NCI-H1436 (cell line): ENCODE measurements at regions not wholly inside any gene's neighbourhood (a gene's known extent, or its start where the extent isn't known, plus 50 kb on each side); places are given as distances from the start of the nearest gene placed in this dataset.
A peak's percentile ranks its signal among the peaks of the same experiment; 100 is the strongest.
"Not testable (repeated sequence)": the region's sequence is repeated elsewhere in the genome, so short reads cannot be mapped to it uniquely, and the experiment has no call there.

ENCODE experiments used
- DNase-seq: peaks from one replicate; lab custom pipeline; 2025; lab: John Stamatoyannopoulos, UW

DNA sequence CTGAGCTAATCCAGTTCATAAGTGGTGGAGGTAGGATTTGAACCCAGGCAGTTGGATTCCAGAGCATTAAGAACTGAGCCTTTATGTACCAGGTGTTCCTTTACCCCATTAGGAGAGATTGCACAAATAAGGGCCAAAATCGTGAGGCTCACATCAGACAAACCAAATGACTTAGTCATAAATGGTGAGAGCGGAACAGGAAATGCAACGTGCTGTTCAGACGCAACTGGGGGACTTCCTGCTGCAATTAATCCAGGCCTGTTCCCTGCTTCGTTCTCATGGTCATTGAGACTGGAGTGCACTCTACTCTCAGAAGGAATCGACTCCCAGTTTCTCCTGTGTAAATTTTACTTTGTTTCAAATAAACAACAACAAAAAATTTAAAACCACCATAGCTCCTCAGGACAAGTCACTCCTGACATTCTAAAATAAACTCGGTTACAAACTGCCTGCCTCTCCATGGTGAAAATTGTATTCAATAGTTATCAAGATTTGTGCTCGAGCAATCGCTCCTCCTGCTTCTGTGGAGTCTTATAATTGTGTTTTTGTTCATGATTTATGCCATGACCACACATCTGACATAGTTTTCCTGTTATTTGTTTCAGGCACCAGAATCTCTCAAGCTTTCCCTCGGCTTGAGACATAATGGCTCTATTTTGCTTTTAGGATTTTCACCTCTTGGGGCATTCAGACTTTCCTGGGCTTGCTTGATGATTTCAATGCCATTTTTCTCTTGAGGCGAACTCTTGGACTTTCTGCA, 115.3 kb upstream of the BMPER start:
- DNase-seq, result no peak

DNA sequence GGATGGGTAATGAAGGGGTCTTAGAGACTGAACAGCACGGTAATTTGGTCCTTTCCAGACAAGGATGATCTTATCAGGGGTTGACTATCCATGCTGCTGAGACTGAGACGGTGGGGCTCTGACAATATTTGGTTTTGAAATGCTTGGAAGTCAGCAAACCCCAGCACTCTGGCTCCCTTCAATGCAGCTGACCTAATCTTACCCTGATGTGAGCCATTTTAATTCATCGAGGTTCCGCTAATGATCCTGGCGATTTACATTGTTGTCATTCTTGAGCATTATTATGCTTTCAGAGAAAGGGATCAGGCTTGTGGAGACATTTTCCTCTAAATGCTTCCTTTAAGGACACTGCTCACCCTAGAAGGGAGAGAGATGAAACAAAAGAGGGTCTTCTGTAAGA, 114.6 kb upstream of the BMPER start:
- DNase-seq, result no peak

DNA sequence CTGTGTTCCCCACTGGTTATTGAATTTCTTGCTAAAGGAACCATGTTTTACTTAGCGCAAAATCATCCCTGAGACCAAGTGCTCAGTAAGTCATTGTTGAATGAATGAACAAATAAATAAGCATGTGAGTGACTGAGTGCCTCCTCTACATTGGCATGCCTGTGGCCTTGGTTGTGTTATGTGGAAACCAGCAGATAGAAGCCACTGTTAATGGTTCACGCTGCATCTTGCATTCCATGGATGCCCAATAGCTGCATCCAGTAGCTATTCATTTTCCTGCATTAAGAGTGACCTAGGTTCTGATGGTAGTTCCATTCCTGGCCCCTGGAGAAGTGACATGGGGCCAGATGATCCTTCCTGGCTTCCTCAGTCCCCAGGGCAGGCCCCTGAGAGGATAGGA, 113.3 kb upstream of the BMPER start:
- no peak for DNase-seq

DNA sequence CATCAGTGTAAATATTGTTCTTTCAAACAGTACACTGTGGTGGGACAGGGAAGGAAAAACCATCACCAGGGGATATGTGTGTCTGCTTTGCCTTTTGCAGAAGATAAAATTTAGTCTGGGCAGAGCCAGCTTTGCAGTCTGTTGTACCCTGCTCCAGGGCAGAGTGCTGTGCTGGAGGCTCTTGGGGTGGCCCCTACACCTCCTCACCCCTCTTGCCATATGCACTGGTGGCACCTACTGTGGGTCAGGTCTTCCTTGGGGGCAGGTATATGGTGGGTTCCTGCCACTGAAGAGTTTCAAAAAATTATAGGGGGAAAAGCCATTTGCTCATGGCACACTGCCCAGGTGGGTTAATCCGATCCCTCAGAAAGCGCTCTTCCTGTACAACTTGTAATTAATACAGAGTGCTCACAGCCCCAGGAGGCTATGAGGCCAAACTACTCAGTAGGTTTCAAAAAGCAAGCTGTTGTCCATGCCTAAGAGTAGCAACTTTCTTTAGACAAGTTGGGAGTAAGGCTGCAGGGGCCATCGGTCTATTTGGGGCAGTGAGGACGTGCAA, 112.7 kb upstream of the BMPER start:
- peak; percentile 39 for DNase-seq

DNA sequence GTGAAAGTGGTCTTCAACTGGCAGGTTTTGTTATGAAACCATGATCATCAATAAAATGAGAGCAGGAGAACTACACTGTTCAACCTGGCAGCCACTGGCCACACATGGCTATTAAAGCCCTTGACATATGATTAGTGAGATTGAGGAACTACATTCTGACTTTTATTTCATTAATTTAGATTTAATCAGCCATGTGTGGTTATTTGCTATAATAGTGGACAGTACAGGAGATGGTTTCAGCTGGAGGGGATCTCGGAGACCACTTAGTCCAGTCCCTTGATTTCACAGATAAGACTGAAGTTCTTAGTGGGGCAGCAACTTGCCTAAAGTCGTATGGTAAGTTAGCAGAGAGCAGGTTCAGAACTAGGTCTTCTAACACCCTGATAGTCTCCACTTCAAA, 111.7 kb upstream of the BMPER start:
- no peak for DNase-seq

DNA sequence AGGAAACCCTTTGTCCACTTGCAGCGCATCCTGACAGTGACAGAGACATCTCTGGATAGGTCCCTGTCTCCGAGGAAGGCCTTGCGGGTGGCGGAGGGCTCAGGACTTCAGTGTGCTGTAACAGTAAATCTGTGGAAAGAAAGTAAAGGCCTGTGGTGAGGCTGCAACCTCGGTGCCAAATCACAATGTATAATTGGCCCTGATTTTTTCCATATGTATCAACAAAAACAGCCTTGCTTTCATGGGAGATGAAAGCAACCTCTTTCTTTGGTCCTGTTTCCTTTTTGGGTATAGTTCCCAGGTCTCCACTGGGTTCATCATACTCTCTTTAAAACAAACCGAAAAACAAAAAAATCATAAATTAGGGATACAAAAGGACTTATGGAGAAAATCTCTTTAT, 110.9 kb upstream of the BMPER start:
- no peak for DNase-seq

DNA sequence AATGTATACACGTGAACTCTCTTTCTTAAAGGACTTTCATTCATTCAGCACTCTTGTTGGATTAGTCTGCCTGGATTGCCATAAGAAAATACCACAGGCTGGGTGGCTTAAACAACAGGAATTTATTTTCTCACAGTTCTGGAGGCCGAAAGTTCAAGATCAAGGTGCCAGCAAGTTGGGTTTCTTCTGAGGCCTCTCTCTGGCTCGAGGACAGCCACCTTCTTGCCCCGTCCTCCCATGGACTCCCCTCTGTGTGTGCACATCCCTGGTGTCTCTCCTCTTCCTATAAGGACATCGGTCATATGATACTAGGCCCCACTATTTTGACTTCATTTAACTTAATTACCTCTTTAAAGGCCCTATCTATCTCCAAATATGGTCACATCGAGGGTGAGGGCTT, 110.4 kb upstream of the BMPER start:
- DNase-seq, result no peak

DNA sequence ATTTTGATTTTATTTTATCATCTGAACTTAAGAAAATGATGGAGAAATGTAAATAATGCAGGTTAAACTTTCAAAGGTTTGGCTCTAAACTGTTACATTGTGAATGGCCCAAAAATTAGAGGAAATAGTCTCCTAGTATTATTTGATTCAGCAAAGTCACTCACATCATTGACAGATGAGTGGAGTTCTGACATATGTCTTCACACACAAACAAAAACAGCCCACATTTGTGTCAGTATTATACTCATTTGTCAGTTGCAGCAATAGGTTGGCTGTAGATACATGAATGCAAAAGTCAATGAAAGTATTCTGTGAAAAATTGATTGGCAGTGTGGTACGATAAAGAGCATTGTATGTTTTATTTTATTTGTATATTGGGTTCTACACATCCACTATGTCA, 108.8 kb upstream of the BMPER start:
- no peak for DNase-seq

DNA sequence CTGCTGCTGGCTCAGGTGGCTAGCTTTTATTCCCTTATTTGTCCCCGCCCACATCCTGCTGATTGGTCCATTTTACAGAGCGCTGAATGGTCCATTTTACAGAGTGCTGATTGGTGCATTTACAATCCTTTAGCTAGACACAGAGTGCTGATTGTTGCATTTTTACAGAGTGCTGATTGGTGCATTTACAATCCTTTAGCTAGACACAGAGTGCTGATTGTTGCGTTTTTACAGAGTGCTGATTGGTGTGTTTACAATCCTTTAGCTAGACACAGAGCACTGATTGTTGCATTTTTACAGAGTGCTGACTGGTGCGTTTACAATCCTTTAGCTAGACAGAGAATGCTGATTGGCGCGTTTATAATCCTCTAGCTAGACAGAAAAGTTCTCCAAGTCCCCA, 107.8 kb upstream of the BMPER start:
- DNase-seq, result not testable (repeated sequence)

DNA sequence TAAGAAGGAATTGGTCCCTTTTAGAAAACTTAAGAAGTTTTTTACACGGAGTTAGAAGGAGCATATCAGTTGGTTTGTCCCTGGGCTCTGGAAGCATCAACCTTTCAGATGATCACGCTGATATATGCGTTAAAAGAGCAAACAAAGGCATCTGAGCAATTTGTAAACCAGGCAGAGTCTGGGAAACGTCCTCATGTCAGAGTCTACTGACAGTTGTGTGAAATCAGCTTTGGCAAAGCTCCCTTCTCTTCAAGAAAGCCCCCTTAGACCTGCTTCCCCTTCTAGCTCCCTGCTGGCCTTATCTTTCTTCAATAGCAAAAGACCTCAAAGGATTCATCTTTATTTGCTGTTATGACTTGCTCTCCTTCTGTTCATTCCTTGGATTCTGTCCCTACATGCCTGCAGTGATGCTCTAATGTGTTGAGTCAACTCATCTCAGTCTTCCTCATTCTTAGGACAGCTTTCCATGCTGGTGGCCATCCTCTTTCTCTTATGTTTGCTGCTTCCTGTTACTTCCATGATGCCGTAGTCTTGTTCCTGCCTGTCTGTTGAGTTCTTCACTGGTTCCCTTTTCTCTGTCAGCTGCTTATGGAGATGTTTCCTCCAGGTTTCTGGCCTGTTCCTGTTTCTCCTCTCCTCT, 106.5 kb upstream of the BMPER start:
- DNase-seq, result no peak

DNA sequence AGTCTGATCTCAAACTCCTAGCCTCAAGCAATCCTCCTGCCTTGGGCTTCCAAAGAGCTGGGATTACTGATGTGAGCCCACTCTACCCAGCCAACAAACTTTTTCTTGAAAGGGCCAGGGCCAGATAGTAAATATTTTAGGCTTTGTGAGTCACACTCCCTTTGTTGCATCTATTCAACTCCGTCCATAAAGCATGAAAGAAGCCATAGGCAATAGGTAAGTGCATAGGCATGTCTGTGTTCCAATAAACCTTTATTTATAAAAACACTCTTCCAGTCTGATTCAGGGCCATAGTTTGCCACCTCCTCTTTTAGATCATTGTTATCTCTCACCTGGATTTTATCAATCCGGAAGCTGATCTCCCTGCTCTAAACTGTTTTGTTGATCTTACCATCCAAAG, 105.6 kb upstream of the BMPER start:
- no peak for DNase-seq

DNA sequence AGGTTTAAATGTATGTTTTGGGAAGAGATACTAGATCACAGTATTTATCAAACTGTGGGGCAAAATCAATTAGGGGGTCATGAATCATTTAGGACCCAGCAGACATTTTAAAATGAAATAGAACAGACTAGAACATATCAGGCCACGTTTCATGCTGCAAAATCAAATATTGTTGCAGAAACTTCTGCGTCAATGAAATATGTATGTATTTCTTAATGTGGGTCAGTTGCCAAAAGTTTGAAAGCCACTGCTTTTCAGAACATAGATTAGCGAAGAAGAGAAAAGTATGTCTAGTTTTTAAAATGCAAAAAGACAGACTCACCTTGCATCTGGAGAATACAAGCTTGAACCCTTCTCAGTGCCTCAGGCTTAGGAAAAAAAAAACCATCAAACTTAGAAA, 102.7 kb upstream of the BMPER start:
- no peak for DNase-seq

DNA sequence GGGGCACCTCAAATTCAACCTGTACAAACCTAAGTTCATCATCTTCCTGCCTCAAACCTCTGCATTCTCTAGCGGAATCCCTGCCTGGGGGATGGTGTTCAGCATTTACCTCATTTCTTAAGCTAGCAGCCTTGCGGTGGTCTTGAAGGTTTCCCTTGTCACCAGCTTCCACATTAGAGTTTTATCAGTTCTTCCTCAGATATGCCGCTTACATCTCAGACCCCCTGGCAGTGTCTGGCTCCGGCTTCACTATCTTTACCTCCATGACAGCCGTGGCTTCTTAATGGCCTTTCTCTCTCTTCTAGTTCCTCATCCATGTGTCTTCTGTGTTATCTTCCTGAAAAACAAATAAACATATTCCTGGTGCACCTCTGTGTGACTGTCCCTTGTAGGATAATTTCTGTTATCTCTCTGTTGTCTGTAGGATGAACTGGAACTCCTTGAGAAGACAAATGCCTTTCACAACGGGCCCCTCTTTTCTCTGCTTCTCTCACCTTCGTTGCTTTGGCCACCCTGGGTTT, 101.1 kb upstream of the BMPER start:
- DNase-seq, result no peak

DNA sequence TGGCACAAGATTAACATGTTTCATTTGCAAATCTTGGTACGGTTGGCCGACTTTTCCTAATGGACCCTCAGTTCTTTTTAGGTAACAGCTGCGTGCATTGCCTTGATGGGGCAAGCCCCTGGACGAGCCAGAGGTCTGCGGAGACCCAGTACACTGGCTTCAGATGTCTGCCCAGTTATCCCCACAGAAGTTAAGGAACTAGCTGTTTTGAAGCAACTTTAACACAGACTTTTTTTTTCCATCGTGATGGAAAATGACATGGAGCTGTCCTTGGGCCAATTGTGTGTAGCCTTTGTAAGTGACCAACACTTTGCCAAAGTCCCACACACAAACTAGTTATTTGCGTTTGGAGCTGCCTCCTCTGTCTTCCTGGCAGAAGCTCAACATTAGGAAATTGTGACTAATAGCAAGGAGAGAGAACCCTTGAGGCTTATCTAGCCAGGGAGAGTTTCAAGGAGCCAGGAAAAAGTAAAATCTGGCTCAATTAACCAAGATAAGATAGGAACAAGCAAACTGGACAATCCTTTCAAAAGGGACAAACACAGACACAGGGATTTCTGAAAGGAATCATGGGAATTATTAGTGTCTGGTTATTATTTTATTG, 99.6 kb upstream of the BMPER start:
- DNase-seq, result no peak

DNA sequence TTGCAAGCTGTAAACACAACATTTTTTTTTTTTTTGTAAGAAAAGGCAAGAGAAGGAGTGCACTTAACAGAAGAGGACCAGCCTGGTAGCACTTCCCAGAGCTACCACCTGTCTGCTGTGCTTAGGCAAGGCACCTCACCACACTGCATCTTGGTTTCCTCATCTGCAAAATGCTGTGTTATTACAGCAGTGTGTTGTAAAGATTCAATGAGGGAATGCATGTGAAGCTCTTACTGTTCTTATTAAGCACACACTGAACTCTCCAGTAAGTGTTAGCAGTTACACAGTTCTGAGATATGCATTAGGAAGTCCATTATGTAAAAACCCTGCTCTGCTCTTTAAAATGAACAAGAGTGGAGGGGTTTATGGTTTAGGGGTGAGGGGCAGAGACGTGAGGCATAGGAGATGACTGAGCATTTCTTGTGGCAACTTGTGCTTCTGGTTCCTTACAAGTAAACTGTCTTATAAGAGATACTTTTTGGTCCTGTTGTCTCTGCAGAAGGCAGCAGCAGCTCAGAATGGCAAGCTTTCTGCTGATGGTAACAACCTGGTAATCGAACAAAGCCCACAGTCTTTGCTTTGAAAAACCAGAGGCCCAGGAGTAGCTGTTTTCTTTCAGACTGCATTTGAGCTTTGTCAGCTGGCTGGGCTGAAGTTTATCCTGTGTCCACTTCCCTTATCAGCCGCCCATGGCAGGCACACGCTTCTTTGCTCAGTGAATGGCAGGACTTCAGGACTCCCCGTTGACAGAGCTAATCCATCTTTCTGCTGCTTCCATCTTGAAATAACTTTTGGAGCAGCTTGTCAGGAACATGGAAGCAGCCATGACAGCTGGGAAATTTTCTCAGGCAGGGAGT, 98.8 kb upstream of the BMPER start:
- no peak for DNase-seq

DNA sequence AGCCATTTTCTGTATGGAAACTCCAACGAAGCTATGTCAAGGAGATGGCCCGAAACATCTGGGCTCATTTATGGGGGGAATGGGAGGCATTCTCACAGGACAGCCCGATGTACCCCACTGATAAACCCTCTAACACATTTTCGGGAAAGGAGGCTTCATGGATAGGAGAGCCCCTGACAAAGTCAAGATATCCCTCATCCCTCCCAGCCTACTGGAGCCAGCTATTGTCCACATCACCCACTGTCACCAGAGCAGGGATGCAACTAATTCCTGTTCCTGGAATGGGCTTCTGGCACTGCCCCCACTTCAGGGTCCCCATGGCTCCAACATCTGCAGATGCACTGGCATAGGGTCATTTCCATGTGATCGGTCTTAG, 98.2 kb upstream of the BMPER start:
- no peak for DNase-seq

DNA sequence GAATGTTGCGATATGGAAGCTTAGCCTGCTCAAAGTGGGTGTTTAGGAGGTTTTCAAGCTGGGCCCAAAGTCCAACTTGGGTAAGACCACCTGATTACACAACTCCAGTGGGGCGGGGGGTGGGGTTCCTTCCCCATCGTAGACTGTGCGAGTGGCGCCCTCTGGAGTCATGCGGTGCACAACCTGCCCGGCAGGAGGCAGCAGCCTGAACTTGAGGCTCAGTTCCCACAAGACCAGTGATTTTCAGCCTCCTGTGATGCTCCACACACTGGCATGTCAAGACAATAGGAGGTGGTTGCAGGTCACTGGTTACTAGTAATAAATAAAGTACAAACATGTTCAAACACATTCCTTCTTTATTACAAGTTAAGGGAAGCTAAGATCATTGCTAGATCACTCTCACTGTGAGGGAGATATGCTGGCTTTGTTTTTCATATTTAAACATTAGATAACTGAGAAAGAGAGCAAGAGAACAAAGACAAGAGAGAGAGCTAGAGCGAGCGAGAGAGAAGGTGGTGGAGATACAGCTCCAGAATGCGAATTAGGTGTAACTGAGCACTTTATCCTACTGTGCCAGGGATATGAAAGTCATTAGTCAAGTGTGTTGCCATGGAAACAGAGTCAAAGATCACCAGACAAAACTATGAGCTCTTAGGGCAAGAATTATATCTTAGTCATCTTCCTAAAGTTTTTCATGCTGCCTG, 97.4 kb upstream of the BMPER start:
- DNase-seq, result no peak

DNA sequence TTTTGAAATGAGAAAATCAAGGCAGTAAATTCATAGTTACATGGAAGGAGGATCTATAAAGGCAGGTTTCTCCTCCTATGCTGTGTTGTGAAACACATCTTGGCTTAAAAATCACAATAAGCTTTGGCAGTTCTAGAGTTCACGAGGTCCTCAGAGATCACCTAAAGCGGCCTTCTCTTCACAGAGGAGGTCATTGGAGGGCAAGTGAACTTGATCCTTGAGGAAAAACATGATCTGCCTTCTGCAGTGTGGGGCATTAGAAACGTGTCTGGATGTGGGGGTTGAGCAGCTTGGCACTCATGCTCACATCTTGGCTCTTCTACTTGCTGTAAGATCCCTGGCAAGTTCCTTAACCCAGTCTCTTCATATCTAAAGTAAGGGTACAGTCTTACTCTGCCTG, 96.1 kb upstream of the BMPER start:
- DNase-seq, result no peak

DNA sequence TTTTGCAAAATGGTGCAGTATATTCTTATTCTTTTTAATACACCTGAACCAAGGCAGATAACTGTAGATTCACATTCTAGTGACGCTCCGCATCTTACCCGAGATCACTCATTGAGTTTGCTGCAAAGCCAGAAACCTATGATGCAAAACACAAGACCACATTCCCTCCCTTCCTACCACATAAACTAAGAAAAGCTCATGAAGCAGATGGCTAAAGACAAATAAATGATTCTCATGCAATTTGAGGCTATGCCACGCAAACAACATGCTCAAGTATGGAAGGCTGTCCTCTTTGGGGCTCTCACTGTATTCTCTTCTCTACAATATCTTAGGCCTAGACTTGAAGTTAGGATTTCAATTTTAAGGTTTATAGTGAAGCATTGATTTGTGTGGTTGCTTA, 95.0 kb upstream of the BMPER start:
- no peak for DNase-seq

DNA sequence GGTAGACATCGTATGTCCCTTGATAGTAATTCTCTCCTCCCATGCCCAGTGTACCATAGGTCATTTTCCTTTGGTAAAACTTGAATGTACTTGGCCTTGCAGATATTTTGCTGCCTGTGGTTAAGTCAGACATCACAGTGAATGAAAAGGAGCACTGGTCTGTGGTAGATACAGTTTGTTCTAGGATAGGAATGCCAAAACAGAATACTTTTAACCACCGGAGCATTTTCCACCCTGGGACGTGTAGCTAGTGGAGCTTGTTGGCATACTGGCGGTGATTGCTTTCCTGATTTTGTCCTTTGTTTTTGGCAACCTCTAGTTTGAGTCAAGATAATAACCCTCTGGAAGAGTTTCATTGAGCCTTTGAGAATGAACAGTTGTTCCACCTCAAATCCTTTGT, 92.0 kb upstream of the BMPER start:
- no peak for DNase-seq

DNA sequence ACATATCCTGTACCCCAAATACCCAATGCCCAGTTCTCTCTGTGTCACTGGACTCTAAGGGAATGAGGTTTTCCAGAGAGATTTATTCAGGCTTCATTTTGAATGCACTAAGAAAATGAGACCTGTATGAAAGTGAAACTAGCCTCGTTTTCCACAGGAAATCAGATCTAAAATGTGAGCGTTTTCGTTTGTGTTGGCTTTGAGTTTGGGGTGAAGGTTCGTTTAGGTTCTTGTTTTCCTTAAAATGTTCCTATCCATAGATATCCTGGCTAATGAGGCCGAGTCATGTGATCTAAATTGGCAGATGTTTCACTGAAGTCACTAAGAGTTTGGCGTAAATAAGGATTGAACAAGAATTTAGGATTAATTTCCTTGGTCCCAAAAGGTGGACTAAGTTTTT, 90.9 kb upstream of the BMPER start:
- DNase-seq, result no peak

DNA sequence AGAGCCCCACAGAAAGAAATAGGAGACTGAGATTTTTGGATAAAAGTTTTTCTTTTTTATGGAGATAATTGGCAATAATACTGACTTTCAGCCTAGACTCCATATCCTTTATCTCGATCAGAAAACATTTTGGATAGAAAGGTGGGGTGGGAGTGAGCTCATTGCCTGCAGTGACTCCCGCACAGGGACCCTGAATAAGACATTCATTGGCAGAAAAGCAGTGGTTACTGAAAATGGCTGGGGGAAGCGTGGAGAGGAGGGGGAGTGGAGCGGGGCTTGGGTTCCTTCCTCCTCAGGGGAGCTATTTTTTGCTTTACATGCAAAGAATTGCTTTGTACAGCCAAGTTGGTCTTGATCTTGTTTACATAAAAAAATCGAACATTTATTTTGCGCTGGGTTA, 90.4 kb upstream of the BMPER start:
- no peak for DNase-seq
